Smooth muscle cell (in vitro differentiated cells): ENCODE measurements at regions not wholly inside any gene's neighbourhood (a gene's known extent, or its start where the extent isn't known, plus 50 kb on each side); places are given as distances from the start of the nearest gene placed in this dataset.

Experiments
- DNase-seq: peaks from one replicate; lab custom pipeline; 2025; ENCODE audit not compliant: unreplicated experiment; lab: John Stamatoyannopoulos, UW
- H2AFZ ChIP-seq: fragments of 200-600 bp; sonication (generic); 2 replicates; pipeline ENCODE4 v1.6.0; 2016; ENCODE audit warnings: antibody characterized with exemption, low read depth, mild to moderate bottlenecking
- H3F3A ChIP-seq: fragments of 200-600 bp; sonication (generic); 2 replicates; pipeline ENCODE4 v1.6.0; 2017; ENCODE audit warnings: antibody characterized with exemption, low read depth
- H3K27ac ChIP-seq: fragments of 200-600 bp; sonication (generic); 2 replicates; pipeline ENCODE4 v1.5.1; 2016; ENCODE audit warnings: low read depth, mild to moderate bottlenecking
- H3K27me3 ChIP-seq: fragments of 200-600 bp; sonication (generic); 2 replicates; pipeline ENCODE4 v1.6.1; 2016; ENCODE audit warnings: low read depth, mild to moderate bottlenecking
- H3K36me3 ChIP-seq: fragments of 200-600 bp; sonication (generic); 2 replicates; pipeline ENCODE4 v1.5.1; 2016; ENCODE audit warnings: low read depth
- H3K4me1 ChIP-seq: fragments of 200-600 bp; sonication (generic); 2 replicates; pipeline ENCODE4 v1.5.1; 2016; ENCODE audit warnings: low read depth
- H3K4me2 ChIP-seq: fragments of 200-600 bp; sonication (generic); 2 replicates; pipeline ENCODE4 v1.6.0; 2016; ENCODE audit warnings: mild to moderate bottlenecking
- H3K4me3 ChIP-seq: fragments of 200-600 bp; sonication (generic); 2 replicates; pipeline ENCODE4 v1.5.1; 2016; ENCODE audit warnings: mild to moderate bottlenecking
- H3K79me2 ChIP-seq: fragments of 200-600 bp; sonication (generic); 2 replicates; pipeline ENCODE4 v1.6.0; 2016; ENCODE audit warnings: low read depth, mild to moderate bottlenecking
- H3K9ac ChIP-seq: fragments of 200-600 bp; sonication (generic); 2 replicates; pipeline ENCODE4 v1.6.0; 2016; ENCODE audit warnings: low read depth
- H3K9me3 ChIP-seq: fragments of 200-600 bp; sonication (generic); replicated peaks from 2 replicates; pipeline ENCODE4 v1.5.1; 2016; ENCODE audit warnings: low read depth
- H4K20me1 ChIP-seq: fragments of 200-600 bp; sonication (generic); 2 replicates; pipeline ENCODE4 v1.6.0; 2016; ENCODE audit warnings: low read depth
- CTCF ChIP-seq: fragments of 200-600 bp; sonication (generic); IDR thresholded peaks from 2 replicates; pipeline ENCODE4 v1.5.1; 2017; ENCODE audit warnings: borderline replicate concordance, mild to moderate bottlenecking, antibody characterized with exemption; ENCODE audit not compliant: insufficient read depth, poor library complexity, severe bottlenecking
- WGBS: methylation state at CpG from one replicate; pipeline ENCODE4 v1.1.7; 2016; ENCODE audit warnings: low lambda C conversion rate; 5-methylcytosine and 5-hydroxymethylcytosine counted together

GRCh38 chr13:42396901-42397655 lies 125.1 kb downstream of the AKAP11 start:
- 67% methylated on average over 6 of the region's 6 CpGs for WGBS
- Histone ChIP-seq H3K9ac (peak overlapping the region; percentile 25), H3K79me2 (no peaks in the 10 kb centered on the region), H3K27ac (peak overlapping the region; percentile 81), H4K20me1 (no peaks in the 10 kb centered on the region), H3K4me3 (no peak overlapping the region), H3K9me3 (no peaks in the 10 kb centered on the region), H3K4me1 (peaks cover 4% of the 10 kb centered on the region), H2AFZ (no peak overlapping the region), H3K36me3 (no peaks in the 10 kb centered on the region), H3K27me3 (no peaks in the 10 kb centered on the region), H3K4me2 (no peak overlapping the region), H3F3A (peaks cover 4% of the 10 kb centered on the region)
- DNase-seq = no peak
- no peak for TF ChIP-seq CTCF

DNA sequence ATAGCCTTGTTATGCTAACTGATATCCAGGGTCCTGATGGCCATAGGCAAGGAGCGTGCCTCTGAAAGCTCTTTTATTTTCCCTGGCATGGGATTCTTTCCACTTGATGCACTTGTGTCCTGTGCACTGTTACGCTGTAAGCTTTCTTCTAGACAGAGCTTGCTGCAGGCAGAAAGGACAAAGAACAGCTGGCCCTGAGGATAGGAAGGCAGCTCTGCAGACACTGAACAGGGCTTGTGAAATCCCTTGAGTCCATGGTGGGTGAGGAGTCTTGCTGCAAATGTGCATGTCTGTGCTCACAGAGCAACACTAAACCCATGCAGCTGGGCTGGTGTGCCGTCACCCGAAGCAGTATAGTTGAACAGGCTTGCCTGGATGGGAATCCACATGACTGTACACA lies 126.6 kb downstream of the AKAP11 start:
- Histone ChIP-seq H3K79me2 (no peaks in the 10 kb centered on the region), H3K27me3 (no peaks in the 10 kb centered on the region), H2AFZ (no peak overlapping the region), H3K4me3 (no peak overlapping the region), H4K20me1 (no peaks in the 10 kb centered on the region), H3K9ac (no peak overlapping the region), H3K4me2 (no peak overlapping the region), H3K4me1 (peaks cover 4% of the 10 kb centered on the region), H3K9me3 (no peaks in the 10 kb centered on the region), H3K36me3 (no peaks in the 10 kb centered on the region), H3F3A (peaks cover 4% of the 10 kb centered on the region), H3K27ac (no peak overlapping the region)
- DNase-seq = peak; percentile 5
- 24% methylated on average over 4 of the region's 4 CpGs for WGBS
- TF ChIP-seq CTCF = no peak

DNA sequence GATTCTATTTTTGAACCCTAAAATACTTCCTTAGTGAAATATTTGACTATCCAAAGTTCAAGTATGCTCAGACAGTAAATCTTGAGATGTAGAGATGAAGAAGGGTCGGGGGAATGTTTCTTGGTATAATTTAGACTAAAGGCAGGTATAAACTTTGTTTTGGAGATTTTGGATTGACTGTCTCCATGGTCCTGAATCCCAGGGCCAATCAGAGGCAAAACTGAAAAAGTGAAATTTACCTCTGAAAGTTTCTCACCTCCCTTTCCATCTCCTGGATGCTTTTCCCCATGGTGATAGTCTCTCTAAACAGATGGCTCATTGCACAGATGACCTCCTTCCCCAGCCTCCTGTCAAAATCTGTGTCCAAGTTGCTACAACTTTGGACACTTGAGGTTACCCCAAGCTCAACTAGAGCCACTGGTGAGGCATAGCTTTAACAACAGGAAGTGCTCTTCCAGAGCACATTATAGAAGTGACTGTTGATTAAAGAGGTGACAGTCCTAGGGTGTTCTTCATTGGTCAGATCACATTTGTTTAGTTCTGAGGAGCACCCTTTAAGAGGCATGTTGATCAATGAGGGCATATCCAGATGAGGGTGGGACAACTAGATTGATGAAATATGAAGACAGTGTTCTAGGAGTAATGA lies 128.4 kb downstream of the AKAP11 start:
- H3F3A ChIP-seq = no peaks in the 10 kb centered on the region
- peaks cover 4% of the 10 kb centered on the region for H3K4me1 ChIP-seq
- no peak for DNase-seq
- H3K79me2 ChIP-seq = no peaks in the 10 kb centered on the region
- H3K9ac ChIP-seq = no peak overlapping the region
- H2AFZ ChIP-seq = no peak overlapping the region
- H3K27ac ChIP-seq = no peak overlapping the region
- 84% methylated on average over 1 of the region's 1 CpG for WGBS
- no peaks in the 10 kb centered on the region for H3K27me3 ChIP-seq
- H3K9me3 ChIP-seq = no peaks in the 10 kb centered on the region
- H3K4me2 ChIP-seq = no peak overlapping the region
- no peak overlapping the region for H3K4me3 ChIP-seq
- TF ChIP-seq CTCF = no peak
- no peaks in the 10 kb centered on the region for H3K36me3 ChIP-seq
- H4K20me1 ChIP-seq = no peaks in the 10 kb centered on the region

- DNase-seq = no peak
- Histone ChIP-seq H3K27me3 (no peaks in the 10 kb centered on the region), H3K79me2 (no peaks in the 10 kb centered on the region), H2AFZ (no peak overlapping the region), H4K20me1 (no peaks in the 10 kb centered on the region), H3K27ac (no peak overlapping the region), H3K4me2 (no peak overlapping the region), H3K36me3 (no peaks in the 10 kb centered on the region), H3K4me1 (peaks cover 4% of the 10 kb centered on the region), H3K4me3 (no peak overlapping the region), H3K9ac (no peak overlapping the region), H3K9me3 (no peaks in the 10 kb centered on the region), H3F3A (no peaks in the 10 kb centered on the region)
- TF ChIP-seq CTCF = no peak
- WGBS = 95% methylated on average over 3 of the region's 3 CpGs
Observed at GRCh38 chr13:42401376-42401775, 129.4 kb downstream of the AKAP11 start.
